Left hindlimb (tissue), 1 donor: ENCODE measurements at regions not wholly inside any gene's neighbourhood (a gene's known extent, or its start where the extent isn't known, plus 50 kb on each side); places are given as distances from the start of the nearest gene placed in this dataset.
A peak's percentile ranks its signal among the peaks of the same experiment; 100 is the strongest.
"Not testable (repeated sequence)": the region's sequence is repeated elsewhere in the genome, so short reads cannot be mapped to it uniquely, and the experiment has no call there.

ENCODE experiments used
- DNase-seq: peaks from one replicate; pipeline ENCODE4 v3.0.0-alpha.2; 2018

DNA sequence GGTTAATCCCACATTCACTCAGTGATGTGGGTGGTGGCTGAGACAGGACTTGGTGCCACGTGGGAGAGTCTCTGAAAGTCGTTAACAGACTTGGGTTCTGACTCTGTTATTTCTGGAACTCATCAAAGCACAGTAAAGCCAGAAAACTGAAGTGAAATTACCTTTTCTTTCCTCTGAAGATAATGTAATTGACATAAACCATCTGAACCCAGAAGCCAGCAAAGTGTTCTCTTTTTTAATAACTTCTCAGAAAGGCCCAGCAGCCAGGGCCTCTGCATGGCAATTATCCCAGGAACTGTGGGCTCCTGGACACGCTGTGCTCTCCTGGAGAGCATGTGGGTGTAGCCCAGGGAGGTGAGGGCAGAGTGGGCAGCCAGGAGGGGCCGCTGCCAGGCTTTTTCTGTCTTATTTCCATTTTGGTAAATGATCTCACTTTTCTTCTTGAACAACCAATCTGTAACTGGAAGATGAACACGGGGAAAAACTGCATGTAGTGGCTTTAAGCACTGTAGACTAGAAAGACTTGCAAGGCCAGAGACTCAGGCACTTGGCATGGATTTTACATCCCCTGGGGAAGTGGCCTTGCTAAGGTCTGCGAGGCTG lies 444.1 kb upstream of the TMEM132C start:
- peak; percentile 85 for DNase-seq

DNA sequence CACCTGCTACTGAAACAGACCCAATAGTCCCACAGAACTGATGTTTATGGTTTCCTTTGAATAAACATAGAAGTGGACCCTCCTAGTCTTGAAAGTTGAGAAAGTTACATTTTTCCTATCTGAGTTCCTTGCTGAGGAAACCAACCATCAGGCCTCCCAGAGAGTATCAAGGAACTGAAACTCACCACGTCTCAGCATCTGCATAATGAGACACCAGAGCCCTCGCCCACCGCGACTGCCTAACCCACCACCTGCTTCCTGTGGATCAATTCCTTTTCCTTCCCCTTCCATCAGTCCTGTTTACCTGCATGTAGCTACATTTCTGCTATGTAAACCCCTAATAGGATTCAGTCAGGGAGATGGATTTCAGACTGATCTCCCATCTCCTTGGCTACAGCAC lies 443.2 kb upstream of the TMEM132C start:
- DNase-seq: no peak

DNA sequence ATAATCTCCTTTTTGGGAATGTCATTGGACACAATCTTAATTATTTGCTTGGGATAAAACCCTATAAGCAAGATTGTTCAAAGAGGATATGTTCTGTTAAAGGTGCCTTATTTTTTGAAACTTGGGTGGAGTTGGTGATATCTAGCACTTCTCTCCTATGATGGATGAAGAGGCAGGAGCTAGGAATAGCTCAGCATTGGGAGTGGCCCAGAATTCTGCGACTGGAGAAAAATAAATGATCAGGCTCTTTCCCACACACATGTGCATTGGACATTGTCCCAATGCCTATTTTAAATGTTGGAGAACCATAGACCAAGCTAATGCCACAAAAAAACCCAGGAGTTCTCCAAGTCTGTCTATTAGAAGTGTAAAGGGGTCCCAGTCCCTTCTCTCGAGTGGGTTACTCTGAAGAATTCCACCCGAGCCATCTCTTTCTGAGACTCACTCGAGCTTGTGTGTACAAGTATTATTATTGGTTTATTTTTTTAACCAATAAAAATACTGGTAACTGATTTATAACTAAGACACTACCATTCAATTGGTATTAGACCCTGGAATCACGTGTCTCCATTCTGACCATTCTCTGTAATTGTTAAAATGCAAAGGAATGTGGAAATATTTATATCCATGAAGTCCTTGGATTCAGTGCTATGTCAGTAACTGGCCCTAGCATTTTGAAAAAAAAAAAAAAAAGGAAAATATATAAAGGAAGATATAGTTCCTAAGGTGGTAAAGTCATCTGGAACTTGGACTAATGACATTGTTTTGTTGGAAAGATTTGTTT lies 437.5 kb upstream of the TMEM132C start:
- DNase-seq: no peak

DNA sequence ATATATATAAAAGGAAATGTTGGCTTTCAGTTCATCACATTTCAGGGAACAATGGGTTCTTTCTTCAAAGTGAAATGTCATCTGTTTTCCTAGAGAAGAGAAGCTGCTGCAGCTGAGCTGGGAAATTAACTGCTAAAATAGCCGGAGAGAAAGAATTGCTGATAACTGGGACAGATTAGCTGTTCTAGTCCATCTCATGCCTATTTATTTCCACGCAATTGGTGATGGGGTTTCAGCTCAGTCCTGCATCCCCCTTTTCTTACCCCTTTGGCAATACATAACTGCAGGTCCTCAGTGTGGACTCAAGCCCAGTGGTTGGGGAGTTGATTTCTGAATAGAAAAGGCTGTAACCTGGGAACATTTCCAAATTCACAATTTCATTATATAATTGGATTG lies 436.9 kb upstream of the TMEM132C start:
- DNase-seq: no peak

DNA sequence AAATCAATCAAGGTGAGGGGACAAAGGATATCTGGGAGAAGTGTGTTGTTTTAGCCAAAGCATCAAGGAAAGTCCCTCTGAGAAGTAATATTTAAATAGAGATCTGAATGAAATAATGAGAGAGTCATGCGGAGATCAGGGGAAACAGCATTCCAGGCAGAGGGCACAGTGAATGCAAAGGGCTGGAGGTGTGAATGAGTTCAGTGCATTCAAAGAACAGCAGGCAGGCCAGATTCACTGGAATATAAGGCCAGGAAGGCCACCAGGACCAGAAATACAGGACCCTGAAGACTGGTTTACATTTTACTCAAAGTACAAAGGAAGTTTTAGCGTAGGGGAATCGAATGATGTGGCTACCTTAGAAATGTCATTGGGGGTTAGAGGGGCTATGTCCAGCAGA lies 436.2 kb upstream of the TMEM132C start:
- DNase-seq: no peak

DNA sequence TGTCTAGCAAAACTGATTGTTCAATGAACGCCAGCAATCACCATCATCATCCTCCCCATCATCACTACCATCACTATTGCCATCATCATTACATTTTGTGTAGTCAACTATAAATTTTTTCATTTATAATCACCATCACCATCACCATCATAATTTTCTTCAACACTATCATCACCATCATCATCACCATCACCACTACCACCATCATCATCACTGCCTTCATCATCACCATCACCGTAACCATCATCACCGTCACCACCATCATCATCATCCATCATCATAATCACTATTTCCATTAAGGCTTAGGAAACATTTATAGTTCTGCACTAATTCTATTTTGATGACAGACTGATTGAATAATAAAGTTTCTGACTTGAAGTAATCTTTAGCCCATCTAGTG lies 434.8 kb upstream of the TMEM132C start:
- DNase-seq: no peak

DNA sequence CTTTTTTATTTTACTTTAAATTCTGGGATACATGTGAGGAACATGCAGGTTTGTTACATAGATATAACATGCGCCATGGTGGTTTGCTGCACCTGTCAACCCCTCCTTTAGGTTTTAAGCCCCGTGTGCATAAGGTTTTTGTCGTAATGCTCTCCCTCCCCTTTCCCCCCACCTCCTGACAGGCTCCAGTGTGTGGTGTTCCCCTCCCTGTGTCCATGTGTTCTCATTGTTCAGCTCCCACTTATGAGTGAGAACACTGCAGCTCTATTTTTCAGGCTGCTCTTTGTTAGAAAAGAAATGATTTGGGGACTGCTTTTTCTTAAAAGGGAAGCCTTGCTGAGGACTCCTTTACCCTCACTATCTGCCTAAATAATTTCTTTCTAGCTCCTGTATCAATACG lies 430.2 kb upstream of the TMEM132C start:
- DNase-seq: not testable (repeated sequence)

DNA sequence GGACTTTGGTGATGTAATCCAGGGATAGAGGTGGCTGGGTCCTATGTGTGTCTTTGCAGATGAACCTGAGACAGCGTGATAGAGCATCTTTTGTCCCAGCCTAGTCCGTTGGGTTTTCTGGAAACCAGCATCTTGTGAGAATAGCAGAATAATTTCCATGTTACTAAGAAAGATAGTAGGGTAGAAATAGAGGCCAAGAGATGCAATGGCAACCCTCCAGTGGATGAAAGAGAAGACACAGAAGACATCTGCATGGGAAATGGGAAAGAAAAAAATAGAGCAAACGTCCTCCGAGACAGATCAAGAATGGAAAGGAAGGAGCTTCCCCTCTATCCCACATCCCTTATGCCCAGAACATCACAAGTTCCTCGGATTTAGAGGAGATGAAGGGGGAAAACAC lies 409.3 kb upstream of the TMEM132C start:
- no peak for DNase-seq

DNA sequence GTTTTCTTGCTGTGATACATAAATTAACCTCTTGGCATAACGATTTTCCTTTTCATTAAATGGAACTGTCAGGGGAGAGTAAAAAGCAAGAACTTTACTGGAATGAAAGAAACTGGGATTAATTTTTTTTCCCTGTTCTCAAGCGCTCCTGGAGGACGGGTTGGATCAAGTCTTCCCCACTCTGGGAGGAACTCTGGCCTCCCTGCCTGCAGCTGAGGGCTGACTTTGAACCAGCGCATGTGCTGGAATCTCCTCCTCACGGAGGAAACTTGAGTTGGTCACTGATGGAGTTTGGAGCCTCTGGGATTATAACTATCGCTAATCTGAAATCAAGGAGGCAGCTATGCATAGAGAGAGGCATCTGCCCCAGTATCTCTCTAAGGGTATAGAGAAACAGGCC lies 406.4 kb upstream of the TMEM132C start:
- no peak for DNase-seq

DNA sequence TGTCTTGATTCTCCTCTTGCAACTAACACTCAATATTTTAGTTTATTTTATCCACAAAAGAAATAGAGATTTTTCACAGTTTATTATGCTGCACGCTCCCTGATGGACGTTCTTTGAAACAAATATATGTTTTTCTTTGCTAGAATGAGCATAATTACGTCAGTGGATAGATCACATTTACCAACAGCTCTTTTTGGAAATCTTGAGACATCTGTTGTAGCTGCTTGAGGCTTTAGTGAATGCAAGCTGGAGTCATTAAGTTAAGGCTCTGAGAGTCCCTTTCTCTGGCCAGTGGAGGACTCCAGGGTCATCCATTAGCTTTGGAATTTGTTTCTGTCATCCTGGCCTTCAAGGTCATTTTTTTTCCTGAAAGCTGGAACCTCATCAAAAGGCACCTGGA lies 405.6 kb upstream of the TMEM132C start:
- no peak for DNase-seq

DNA sequence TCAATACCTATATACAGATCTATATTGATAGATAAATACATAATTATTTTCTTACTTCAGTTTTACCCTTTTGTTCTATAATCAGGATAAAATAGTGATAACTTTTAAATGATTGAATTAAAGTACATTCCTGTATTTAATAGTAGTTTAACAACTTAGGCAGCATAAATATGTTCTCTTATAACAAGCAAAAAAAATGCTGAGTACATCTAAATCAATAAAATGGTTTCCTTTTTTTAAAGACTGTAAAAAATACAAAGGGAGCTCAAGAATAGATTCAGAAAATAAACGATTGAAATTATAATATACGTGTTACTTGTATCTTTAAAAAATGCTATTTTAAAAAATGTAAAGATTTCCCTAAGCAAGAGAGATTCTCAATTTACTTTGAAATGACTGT lies 393.7 kb upstream of the TMEM132C start:
- DNase-seq: no peak

DNA sequence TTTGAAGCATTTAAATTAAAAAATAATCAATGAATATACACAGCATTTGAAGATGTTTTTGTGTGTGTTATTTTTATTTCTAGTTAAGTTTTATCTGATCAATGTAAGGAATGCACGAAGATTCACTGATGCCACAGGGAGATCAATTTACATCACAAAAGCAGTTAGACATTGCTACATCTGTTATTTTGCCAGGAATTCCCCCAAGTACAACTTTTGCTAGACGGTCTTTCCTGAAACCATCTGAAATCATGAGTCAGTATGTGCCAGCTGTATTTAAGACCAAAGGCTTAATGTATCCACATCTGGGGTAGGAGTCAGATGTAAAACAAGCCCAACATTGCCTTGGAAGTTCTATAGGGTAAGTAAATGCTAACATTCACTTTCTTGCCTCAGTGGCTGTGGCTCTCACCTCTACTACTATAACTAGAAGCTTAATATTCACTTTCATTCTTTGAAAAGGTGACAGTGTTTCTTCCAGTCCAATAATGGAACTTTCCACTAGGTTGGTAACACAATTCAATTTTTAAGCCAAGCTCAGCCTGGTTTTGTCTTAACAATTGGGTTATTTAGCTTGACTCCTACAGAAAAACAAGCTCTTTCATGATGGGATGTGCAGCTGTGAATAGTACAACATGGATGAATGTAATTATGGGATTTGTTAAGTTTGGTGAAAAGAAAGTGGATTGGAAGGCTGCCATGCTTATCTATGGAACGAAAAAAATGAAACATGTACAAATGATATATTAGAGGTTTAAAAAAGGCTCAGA lies 385.4 kb upstream of the TMEM132C start:
- no peak for DNase-seq

DNA sequence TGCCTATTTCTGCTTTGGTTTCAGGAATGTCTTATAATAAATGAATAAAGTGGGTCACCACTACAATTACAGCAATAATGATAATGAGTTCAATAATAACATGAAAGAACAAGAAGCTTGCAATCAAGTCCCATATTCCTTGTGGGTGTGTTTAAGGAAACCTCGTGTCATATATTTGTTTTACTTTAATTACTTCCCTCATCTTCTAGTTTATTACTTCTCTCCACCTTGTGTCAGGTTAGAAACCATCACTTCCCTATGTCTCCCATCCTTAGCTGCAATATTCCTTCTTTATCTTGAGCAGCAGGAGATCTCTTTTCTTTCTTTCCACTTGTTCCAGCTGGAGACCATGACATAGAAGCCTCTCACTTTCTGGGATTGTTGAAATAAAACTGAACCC lies 384.0 kb upstream of the TMEM132C start:
- no peak for DNase-seq

DNA sequence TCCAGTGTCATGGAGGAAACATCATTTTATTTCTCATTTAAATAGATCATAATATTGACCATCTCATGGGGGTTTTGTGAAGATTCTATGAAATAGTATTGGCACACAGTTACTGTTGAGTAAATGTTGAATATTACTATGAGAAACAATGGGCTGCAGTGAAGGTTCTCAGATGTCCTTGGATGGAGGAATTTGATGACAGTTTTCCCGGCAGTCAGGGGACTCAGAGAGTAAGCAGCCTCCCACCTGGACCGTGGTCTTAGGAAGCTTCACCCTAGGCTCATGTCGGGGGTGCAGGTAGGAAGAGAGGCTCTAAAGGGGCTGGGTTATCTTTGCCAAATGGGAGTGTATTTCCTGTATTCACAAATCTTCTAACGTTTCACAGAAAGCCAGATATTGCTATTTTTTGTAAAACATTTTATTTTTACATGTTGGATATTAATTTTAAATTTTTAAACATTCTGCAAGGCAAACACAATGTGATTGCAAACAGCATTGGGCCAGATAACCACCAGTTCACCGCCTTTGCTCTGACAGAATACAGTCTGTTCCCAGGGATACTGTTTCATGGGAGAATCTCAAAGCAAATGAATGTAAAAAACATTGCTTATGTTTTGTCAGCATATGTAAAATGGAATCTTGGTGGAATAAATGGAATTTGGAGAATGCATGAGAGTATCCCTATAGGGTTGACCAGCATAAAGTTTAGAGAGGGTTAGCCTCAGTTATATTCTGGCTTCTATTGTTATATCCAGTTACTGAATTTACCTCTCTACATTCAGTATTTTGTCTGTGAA lies 380.8 kb upstream of the TMEM132C start:
- DNase-seq: peak; percentile 32

DNA sequence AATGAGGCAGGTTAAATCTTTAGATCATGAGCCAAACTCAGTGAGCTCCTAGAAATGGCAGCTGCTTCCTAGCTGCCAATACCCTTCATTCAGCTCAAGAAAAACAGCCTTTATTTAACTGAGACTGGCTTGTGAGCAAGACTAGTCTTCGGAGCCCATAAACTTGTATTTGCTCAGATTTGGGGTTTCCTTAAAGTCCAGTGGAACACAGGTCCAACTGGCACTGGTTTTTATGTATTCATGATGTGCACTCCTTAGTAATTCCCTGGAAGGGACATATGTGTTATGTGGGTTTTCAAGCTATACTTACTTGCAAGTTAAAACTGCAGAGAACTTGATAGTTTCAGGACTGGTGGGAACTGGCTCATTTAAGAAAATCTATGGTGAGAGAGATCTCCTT lies 380.1 kb upstream of the TMEM132C start:
- DNase-seq: peak; percentile 41

DNA sequence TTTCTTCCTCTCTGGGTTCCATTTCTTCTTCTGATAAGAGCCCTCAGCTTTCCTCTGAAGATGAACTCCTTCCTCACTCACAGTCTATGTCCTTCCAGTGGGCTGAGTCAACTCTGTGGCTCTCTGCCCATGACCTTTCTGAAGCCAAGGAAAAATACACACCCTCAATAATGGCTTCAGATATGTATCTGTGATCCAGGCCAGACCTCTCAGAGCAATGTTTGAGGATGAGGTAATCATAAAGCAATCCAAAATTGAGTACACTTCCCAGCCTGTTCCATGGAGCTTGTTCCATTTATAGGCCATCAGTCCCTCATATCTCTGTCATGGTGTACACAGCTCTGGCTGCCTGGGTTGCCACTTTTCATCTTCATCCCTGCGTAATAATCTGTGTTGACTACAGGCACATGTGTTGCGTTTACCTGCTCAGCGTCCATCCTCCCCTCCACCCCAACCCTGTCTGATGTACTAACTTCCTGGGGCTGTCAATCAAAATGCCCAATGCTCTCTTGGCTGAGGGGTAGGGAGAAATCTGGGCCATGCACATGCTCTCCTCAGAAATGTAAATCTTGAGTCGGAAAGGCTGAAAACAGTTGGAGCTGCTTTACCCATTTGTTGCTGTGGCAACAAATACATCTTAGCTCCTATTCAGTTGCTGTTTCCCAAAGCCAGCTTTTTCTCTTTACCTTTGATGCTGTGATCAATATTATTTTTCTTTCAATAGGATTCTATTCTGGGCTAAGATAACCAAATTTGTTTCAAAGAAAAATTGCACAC lies 377.8 kb upstream of the TMEM132C start:
- DNase-seq: peak; percentile 32

DNA sequence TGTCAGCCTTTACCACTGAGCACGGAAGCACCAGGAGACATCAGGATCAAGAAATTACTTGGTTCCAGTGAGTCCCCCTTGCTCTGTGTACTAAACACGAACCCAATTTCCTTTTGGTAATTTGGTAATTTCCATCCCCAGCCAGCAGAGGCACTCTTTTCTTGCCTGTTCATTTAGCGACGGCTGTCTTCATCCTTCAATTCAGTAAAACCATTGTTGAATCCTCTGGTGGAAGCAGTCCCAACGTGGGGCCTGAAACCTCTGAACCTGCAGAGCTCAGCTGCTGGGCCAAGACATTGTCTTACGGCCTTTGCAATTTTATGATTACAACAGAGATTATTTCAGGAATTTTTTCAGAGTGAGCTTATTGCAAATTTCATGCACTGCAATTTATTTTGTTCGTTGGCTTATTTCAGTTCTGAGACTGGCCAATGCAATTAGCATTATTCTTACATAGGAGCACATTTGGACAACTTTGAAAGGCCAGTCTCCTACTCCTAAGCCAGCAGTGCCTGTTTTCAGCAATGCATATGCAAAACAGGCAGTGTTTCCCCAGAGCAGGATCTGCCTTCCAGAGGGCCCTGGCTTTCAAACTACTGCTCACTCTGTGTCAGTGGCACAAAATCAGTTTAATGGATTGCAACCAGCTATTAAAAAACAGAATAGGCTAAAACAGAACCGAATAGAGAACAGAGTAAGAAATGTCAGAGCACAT lies 372.9 kb upstream of the TMEM132C start:
- DNase-seq: no peak

DNA sequence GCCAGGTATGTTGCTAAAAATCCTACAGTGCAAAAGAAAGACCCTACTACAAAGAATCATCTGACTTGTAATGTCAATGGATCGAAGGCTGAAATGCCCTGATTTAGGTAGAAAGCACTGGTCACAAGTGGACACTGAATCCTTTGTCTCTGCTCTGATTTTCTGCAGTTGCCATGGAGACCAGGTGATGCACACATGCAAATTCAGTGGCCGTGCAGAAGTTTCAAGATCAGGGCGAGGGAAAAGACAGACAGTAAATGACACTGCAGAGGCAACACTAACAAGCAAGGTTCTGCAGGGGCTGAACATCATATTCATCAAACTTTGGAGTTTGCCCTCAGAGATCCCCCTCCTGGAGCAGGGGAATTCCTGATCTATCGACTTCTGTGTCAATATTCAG lies 370.3 kb upstream of the TMEM132C start:
- no peak for DNase-seq

DNA sequence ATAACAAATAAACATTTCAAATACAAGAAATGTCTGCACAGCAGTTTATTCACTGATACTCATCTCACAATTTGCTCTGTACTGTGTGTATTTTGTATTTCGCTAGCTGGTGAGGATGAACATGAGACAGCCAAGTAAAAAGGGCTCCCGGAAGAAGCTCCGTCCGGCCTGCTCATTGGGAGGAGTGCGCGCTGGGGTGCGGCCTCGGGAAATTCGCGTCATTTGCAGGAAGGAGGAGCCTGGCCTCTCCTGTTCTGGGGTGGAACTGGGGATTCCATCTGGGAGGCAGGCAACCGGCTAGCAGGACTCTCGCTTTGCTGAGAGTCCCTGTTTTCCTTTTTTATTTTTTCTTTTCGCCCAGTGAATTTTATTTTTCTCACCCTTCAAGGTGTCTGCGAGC lies 368.4 kb upstream of the TMEM132C start:
- DNase-seq: no peak

DNA sequence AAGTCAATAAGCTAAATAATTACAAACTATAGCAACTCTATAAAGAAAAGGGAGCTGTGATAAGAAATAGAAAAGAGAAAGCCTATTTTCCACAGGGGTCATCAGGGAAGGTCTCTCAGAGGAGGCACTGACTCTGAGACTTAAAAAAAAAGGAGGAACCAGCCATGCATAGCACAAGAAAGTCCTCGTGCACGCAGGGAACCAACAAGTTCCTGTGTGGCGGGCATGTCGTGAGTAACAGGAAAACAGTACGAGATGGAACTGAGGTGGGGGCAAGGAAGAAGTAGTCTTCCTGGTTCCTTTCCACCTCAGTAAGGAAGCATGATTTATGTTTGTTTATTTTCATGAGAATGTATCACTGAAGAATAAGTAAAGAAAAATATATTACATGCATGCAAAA lies 367.0 kb upstream of the TMEM132C start:
- no peak for DNase-seq

DNA sequence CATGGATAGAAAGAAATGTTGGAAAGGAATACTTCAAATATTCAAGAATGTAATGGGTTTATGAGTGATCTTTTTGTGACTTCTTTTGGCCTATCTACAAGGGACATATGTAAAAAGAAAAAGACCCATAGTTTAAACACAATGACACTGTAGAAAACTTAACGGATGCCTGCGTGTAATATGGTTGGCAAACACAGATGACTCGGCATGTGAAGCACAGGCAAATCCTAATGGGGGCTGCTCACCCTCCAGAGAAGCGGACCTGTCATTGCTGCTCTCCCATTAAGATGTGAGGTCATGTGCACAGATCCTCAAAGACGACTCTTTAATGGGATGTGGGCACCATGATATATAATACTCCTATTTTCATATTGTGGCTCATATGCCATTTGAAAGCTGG lies 366.6 kb upstream of the TMEM132C start:
- no peak for DNase-seq

DNA sequence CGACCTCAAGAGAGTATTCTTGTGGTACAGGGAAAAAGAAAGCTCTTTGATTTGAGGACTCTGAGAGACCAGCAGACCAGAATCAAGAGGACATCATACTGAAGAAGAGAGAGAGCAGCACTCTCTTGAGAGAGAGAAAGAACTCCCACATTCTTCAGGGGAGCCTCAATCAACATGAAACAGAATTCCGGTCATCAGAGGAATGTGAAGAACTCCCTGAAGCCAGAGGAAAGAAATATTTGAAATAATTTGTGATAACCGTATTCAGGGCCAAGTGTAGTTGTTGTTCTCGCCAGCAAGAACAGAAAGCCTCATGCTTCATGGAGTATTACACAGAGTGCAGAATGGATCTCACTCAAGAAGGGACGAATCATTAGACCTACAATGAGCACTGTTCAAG lies 363.8 kb upstream of the TMEM132C start:
- DNase-seq: no peak
